SK-N-SH (cell line): ENCODE measurements at regions not wholly inside any gene's neighbourhood (a gene's known extent, or its start where the extent isn't known, plus 50 kb on each side); places are given as distances from the start of the nearest gene placed in this dataset.

ENCODE experiments used
- CTCF ChIA-PET: fragments of 300-600, 350-600 bp; formaldehyde crosslinking; extraction: SDS; loops from one replicate; lab custom pipeline; 2021; lab: Yijun Ruan, JAX
- POLR2A ChIA-PET: fragments of 350-600 bp; sonication (Branson Sonifier 250); formaldehyde crosslinking; extraction: SDS; loops from one replicate; lab custom pipeline; 2020; ENCODE audit warnings: antibody characterized with exemption, inconsistent platforms; lab: Yijun Ruan, JAX
- DNase-seq: peaks from one replicate; pipeline ENCODE4 v3.0.0; 2012
- H2AFZ ChIP-seq: fragments of 200-600 bp; sonication (generic); 2 replicates; pipeline ENCODE4 v1.8.1; 2016; ENCODE audit warnings: antibody characterized with exemption, mild to moderate bottlenecking, low read depth
- H3F3A ChIP-seq: fragments of 200-600 bp; sonication (generic); replicated peaks from 2 replicates; pipeline ENCODE3; 2016; ENCODE audit warnings: antibody characterized with exemption, mild to moderate bottlenecking; ENCODE audit not compliant: insufficient read depth
- H3K27ac ChIP-seq, 2 experiments: fragments of 200-500 bp in 1 of 2; fragments of 200-600 bp in 1 of 2; sonication (Bioruptor generic) in 1 of 2; sonication (generic), shearing (Covaris generic) in 1 of 2; 2 replicates each; pipeline versions ENCODE4 v1.5.1 to v1.6.1; 2014 to 2016; ENCODE audit warnings: low read depth in 2 of 2, inconsistent platforms in 1 of 2, low read length in 1 of 2, mild to moderate bottlenecking in 1 of 2, mixed read lengths in 1 of 2
- H3K27me3 ChIP-seq: fragments of 200-600 bp; sonication (generic), shearing (Covaris generic); 2 replicates; pipeline ENCODE4 v1.6.1; 2016; ENCODE audit warnings: mixed run types; ENCODE audit not compliant: insufficient read depth
- H3K36me3 ChIP-seq, 2 experiments: fragments of 200-500 bp in 1 of 2; fragments of 200-600 bp in 1 of 2; sonication (Bioruptor generic) in 1 of 2; sonication (generic) in 1 of 2; replicated peaks in 1 of 2; 2 replicates each; pipeline versions ENCODE3 to v1.5.1; 2014 to 2016; ENCODE audit warnings: low read length in 1 of 2, mild to moderate bottlenecking in 1 of 2; ENCODE audit not compliant: insufficient read depth in 2 of 2, control insufficient read depth in 1 of 2
- H3K4me1 ChIP-seq, 2 experiments: fragments of 200-500 bp in 1 of 2; fragments of 200-600 bp in 1 of 2; sonication (Bioruptor generic) in 1 of 2; sonication (generic), shearing (Covaris generic) in 1 of 2; 2 replicates each; pipeline versions ENCODE4 v1.5.1 to v1.6.1; 2014 to 2016; ENCODE audit warnings: low read depth in 1 of 2, low read length in 1 of 2, mixed run types in 1 of 2; ENCODE audit not compliant: insufficient read depth in 2 of 2, control insufficient read depth in 1 of 2
- H3K4me2 ChIP-seq: fragments of 200-600 bp; sonication (generic), shearing (Covaris generic); 2 replicates; pipeline ENCODE4 v1.6.1; 2017; ENCODE audit warnings: mixed run types
- H3K4me3 ChIP-seq, 2 experiments: fragments of 200-500 bp in 1 of 2; fragments of 200-600 bp in 1 of 2; sonication (Bioruptor generic) in 1 of 2; sonication (generic), shearing (Covaris generic) in 1 of 2; 2 replicates each; pipeline versions ENCODE4 v1.5.1 to v1.8.1; 2014 to 2016; ENCODE audit warnings: low read depth in 2 of 2, inconsistent platforms in 1 of 2, low read length in 1 of 2, mild to moderate bottlenecking in 1 of 2, mixed read lengths in 1 of 2, moderate library complexity in 1 of 2
- H3K79me2 ChIP-seq: fragments of 200-600 bp; sonication (generic); 2 replicates; pipeline ENCODE4 v1.8.1; 2017; ENCODE audit warnings: mild to moderate bottlenecking; ENCODE audit not compliant: insufficient read depth
- H3K9ac ChIP-seq: fragments of 200-600 bp; sonication (generic); 2 replicates; pipeline ENCODE4 v1.6.1; 2017; ENCODE audit warnings: mixed run types
- H3K9me2 ChIP-seq: fragments of 200-600 bp; sonication (generic); 2 replicates; pipeline ENCODE4 v1.6.1; 2017; ENCODE audit warnings: mixed run types
- H3K9me3 ChIP-seq: fragments of 200-600 bp; sonication (generic); 2 replicates; pipeline ENCODE4 v1.6.1; 2017; ENCODE audit warnings: mixed run types, mild to moderate bottlenecking, moderate library complexity
- H4K20me1 ChIP-seq: fragments of 200-600 bp; sonication (generic); 2 replicates; pipeline ENCODE4 v1.6.1; 2017; ENCODE audit warnings: mild to moderate bottlenecking, mixed run types; ENCODE audit not compliant: insufficient read depth
- CHD2 ChIP-seq: fragments of 150-350 bp; IDR thresholded peaks from 2 replicates; pipeline ENCODE4 v1.6.1; 2018; ENCODE audit warnings: low read length; ENCODE audit not compliant: partially characterized antibody
- EZH2phosphoT487 ChIP-seq: fragments of 200-600 bp; sonication (generic); IDR thresholded peaks from 2 replicates; pipeline ENCODE4 v1.6.1; 2017; ENCODE audit warnings: low read depth, mixed run types, mild to moderate bottlenecking, antibody characterized with exemption, moderate library complexity, borderline replicate concordance
- FOXM1 ChIP-seq: IDR thresholded peaks from 2 replicates; pipeline ENCODE4 v1.4.0; 2012; ENCODE audit warnings: low read depth, mild to moderate bottlenecking
- JUND ChIP-seq: IDR thresholded peaks from 2 replicates; pipeline ENCODE4 v1.4.0; 2012
- MAX ChIP-seq: IDR thresholded peaks from 2 replicates; pipeline ENCODE4 v1.4.0; 2012; ENCODE audit warnings: low read depth
- RAD21 ChIP-seq: IDR thresholded peaks from 2 replicates; pipeline ENCODE4 v1.6.1; 2012; ENCODE audit warnings: mild to moderate bottlenecking, low read length
- RFX5 ChIP-seq: IDR thresholded peaks from 2 replicates; pipeline ENCODE4 v1.6.1; 2012; ENCODE audit warnings: mild to moderate bottlenecking, improper control_type of control experiment, low read length
- RXRA ChIP-seq: IDR thresholded peaks from 2 replicates; pipeline ENCODE4 v1.4.0; 2012; ENCODE audit warnings: low read depth, mild to moderate bottlenecking, borderline replicate concordance
- SIN3A ChIP-seq: IDR thresholded peaks from 2 replicates; pipeline ENCODE4 v1.6.1; 2012; ENCODE audit warnings: low read depth, mild to moderate bottlenecking, low read length, moderate library complexity, borderline replicate concordance
- TAF1 ChIP-seq: IDR thresholded peaks from 2 replicates; pipeline ENCODE4 v1.6.1; 2012; ENCODE audit warnings: low read depth, mild to moderate bottlenecking, low read length, moderate library complexity, borderline replicate concordance
- TEAD4 ChIP-seq: IDR thresholded peaks from 2 replicates; pipeline ENCODE4 v1.4.0; 2012; ENCODE audit warnings: mild to moderate bottlenecking, borderline replicate concordance; ENCODE audit not compliant: insufficient read depth
- YY1 ChIP-seq: IDR thresholded peaks from 2 replicates; pipeline ENCODE4 v1.4.0; 2012; ENCODE audit warnings: low read depth, mild to moderate bottlenecking
- WGBS: methylation state at CpG from one replicate; pipeline ENCODE4 v1.1.6; 2017; ENCODE audit warnings: low lambda C conversion rate; 5-methylcytosine and 5-hydroxymethylcytosine counted together
- TF ChIP-seq, protein P1 (sequence below): fragments of 150-350 bp; IDR thresholded peaks from 2 replicates; pipeline ENCODE4 v1.6.1; 2017; ENCODE audit warnings: antibody characterized with exemption, low read length, low read depth, borderline replicate concordance

GRCh38 chr22:27463121-27463660, 338.4 kb downstream of the MN1 start:
- Histone ChIP-seq H3K36me3 (no peaks in the 10 kb centered on the region), H3K79me2 (no peaks in the 10 kb centered on the region), H3K4me1 (peaks cover 0 to 22% of the 10 kb centered on the region in 2 experiments; a peak in 3 of 4 replicates), H3K4me3 (no peak overlapping the region), H3K9me3 (no peaks in the 10 kb centered on the region), H3K4me2 (no peak overlapping the region), H4K20me1 (no peaks in the 10 kb centered on the region), H3F3A (peaks cover 15% of the 10 kb centered on the region), H3K27ac (no peak overlapping the region), H3K9ac (no peak overlapping the region), H2AFZ (no peak overlapping the region), H3K27me3 (no peaks in the 10 kb centered on the region), H3K9me2 (no peaks in the 10 kb centered on the region)
- CTCF ChIA-PET, result interaction anchor here (0.6 to 1.5 kb wide), 2 partner anchors 10 to 184 kb away, joined by 3 read pairs; no protein-coding TSS in a partner anchor
- POLR2A ChIA-PET, result no interaction called here
- no peak for DNase-seq
- TF ChIP-seq TEAD4 (no peak), SIN3A (no peak), RXRA (no peak), TAF1 (no peak)
- TF ChIP-seq, protein P1, sequence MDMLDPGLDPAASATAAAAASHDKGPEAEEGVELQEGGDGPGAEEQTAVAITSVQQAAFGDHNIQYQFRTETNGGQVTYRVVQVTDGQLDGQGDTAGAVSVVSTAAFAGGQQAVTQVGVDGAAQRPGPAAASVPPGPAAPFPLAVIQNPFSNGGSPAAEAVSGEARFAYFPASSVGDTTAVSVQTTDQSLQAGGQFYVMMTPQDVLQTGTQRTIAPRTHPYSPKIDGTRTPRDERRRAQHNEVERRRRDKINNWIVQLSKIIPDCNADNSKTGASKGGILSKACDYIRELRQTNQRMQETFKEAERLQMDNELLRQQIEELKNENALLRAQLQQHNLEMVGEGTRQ, result no peak
- 90% methylated on average over 13 of the region's 13 CpGs for WGBS

DNA sequence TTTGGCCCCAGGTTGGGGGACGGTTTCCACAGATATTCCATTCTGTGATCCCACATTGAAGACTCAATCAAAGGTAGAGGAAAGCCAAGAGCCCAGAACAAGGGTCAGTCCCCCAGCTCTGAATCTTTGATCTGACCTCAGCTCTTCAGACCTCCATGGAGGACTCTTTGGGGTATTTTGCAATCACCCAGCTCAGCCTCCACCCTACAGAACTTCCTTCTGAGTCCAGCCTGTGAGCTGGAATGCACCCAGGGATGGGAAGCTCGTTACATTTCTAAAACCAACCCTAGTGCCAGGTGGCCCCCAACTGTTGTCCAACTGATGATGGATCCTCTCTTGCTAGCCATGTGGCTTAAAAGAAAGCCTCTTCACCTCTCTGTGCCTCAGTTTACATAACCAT, 335.3 kb downstream of the MN1 start:
- Histone ChIP-seq H3K4me1 (peaks cover 0 to 10% of the 10 kb centered on the region in 2 experiments; a peak in 3 of 4 replicates), H3K27me3 (no peaks in the 10 kb centered on the region), H3K27ac (no peak overlapping the region), H3K9ac (no peak overlapping the region), H3K9me2 (no peaks in the 10 kb centered on the region), H3F3A (peaks cover under 1% of the 10 kb centered on the region), H3K79me2 (no peaks in the 10 kb centered on the region), H3K4me3 (no peak overlapping the region), H3K36me3 (no peaks in the 10 kb centered on the region), H3K9me3 (no peaks in the 10 kb centered on the region), H3K4me2 (no peak overlapping the region), H4K20me1 (no peaks in the 10 kb centered on the region), H2AFZ (no peak overlapping the region)
- CTCF ChIA-PET, result no interaction called here
- TF ChIP-seq RFX5, result no peak
- no peak for TF ChIP-seq YY1
- no peak for TF ChIP-seq EZH2phosphoT487
- no peak for TF ChIP-seq FOXM1
- TF ChIP-seq CHD2, result no peak
- no peak for TF ChIP-seq MAX
- no peak for TF ChIP-seq RAD21
- no peak for TF ChIP-seq JUND
- no peak for DNase-seq
- POLR2A ChIA-PET, result no interaction called here
- 100% methylated on average over 1 of the region's 2 CpGs for WGBS
